ENCODE measurements at regions not wholly inside any gene's neighbourhood (a gene's known extent, or its start where the extent isn't known, plus 50 kb on each side); places are given as distances from the start of the nearest gene placed in this dataset.

DNA sequence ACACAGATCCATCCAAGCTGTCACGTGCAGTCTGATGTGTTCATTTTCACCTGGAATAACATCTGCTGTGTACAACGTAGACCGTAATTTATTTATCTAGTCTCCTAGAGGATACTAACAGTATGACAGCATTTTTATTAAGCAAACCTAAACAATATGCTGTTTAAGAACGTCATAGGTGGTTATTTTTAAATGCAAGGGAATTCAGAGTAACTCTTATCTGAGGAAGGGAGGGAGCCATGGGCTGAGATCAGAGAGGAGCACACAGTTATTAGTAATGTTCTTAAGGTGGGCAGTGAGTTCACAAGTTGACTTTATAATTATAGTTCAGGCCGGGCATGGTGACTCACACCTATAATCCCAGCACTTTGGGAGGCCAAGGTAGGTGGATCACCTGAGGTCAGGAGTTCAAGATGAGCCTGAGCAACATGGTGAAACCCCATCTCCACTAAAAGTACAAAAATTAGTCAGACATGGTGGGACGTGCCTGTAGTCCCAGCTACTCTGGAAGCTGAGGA is 193.6 kb downstream of the UACA start:
- Mint-ChIP-seq H3K4me3 (no peak overlapping the region), H3K9me3 (peaks cover 8 to 11% of the 10 kb centered on the region in 2 experiments), H3K27me3 (ENCODE audit: low read depth) (peaks cover 8% of the 10 kb centered on the region), H3K36me3 (ENCODE audit: insufficient read depth in 1 of 3, low read depth in 3 of 3) (peaks cover 0 to 8% (median 7%) of the 10 kb centered on the region in 3 experiments; a peak in 5 of 7 replicates), H3K27ac (no peak overlapping the region), H3K4me1 (peaks cover 6 to 7% of the 10 kb centered on the region in 2 experiments)
- no peak overlapping the region for H3K18ac ChIP-seq (ENCODE audit: insufficient read length, low read depth, low read length)
- H3K9ac ChIP-seq (ENCODE audit: extremely low read depth, insufficient read length, low read length): no peak overlapping the region
- no peaks in the 10 kb centered on the region for H3K4me1 ChIP-seq (ENCODE audit: insufficient read depth, low read length)
- no CpG with 5 or more reads among the region's 6 CpGs for WGBS (ENCODE audit: extremely low coverage, insufficient read length, low lambda C conversion rate)
- H4K5ac ChIP-seq (ENCODE audit: insufficient read length, low read depth, low read length): no peak overlapping the region
- no peaks in the 10 kb centered on the region for H3K9me3 ChIP-seq (ENCODE audit: control insufficient read depth, low read depth, low read length)
- H3T11ph ChIP-seq (ENCODE audit: low read length): no peak overlapping the region
- no peaks in the 10 kb centered on the region for H3K27me3 ChIP-seq (ENCODE audit: insufficient read depth, low read length)
- no peak overlapping the region for H3K4me2 ChIP-seq (ENCODE audit: insufficient read depth, insufficient read length, low read length)
- no peak overlapping the region for H3K14ac ChIP-seq (ENCODE audit: insufficient read depth, low read length)
- no peaks in the 10 kb centered on the region for H3K79me1 ChIP-seq (ENCODE audit: insufficient read depth, low read depth, low read length, poor library complexity, severe bottlenecking)
- no peak overlapping the region for H2AK5ac ChIP-seq (ENCODE audit: insufficient read length, low read length)
- H2BK20ac ChIP-seq (ENCODE audit: low read depth, low read length, poor library complexity, severe bottlenecking): no peak overlapping the region
- H2BK120ac ChIP-seq (ENCODE audit: low read depth, low read length, poor library complexity, severe bottlenecking): no peak overlapping the region
- no peak for DNase-seq
- H3K56ac ChIP-seq (ENCODE audit: insufficient read length, low read depth, low read length): no peak overlapping the region
- no peaks in the 10 kb centered on the region for H4K20me1 ChIP-seq (ENCODE audit: control insufficient read depth, insufficient read depth, insufficient read length)
- no peak overlapping the region for H2AFZ ChIP-seq (ENCODE audit: low read length)
- H2BK12ac ChIP-seq (ENCODE audit: insufficient read length, low read depth, low read length): no peak overlapping the region
- no peaks in the 10 kb centered on the region for H3K79me2 ChIP-seq (ENCODE audit: insufficient read depth, low read length)
- no peak overlapping the region for H2BK15ac ChIP-seq (ENCODE audit: low read depth, low read length)
- H3K23me2 ChIP-seq (ENCODE audit: insufficient read length, low read depth, low read length, poor library complexity, severe bottlenecking): no peaks in the 10 kb centered on the region
- no peak overlapping the region for H4K8ac ChIP-seq (replicated peaks; ENCODE audit: insufficient read length, low read depth, low read length)
- H3K4ac ChIP-seq (ENCODE audit: low read depth, low read length): no peak overlapping the region
- H4K91ac ChIP-seq (ENCODE audit: insufficient read length, low read depth, low read length): no peak overlapping the region
- no peak overlapping the region for H2BK5ac ChIP-seq (ENCODE audit: insufficient read length, low read length)
- no peak overlapping the region for H3K27ac ChIP-seq (ENCODE audit: insufficient read length, low read depth, low read length)
- no peak overlapping the region for H3K23ac ChIP-seq (ENCODE audit: insufficient read length, low read depth, low read length)
- TF ChIP-seq, protein P1, sequence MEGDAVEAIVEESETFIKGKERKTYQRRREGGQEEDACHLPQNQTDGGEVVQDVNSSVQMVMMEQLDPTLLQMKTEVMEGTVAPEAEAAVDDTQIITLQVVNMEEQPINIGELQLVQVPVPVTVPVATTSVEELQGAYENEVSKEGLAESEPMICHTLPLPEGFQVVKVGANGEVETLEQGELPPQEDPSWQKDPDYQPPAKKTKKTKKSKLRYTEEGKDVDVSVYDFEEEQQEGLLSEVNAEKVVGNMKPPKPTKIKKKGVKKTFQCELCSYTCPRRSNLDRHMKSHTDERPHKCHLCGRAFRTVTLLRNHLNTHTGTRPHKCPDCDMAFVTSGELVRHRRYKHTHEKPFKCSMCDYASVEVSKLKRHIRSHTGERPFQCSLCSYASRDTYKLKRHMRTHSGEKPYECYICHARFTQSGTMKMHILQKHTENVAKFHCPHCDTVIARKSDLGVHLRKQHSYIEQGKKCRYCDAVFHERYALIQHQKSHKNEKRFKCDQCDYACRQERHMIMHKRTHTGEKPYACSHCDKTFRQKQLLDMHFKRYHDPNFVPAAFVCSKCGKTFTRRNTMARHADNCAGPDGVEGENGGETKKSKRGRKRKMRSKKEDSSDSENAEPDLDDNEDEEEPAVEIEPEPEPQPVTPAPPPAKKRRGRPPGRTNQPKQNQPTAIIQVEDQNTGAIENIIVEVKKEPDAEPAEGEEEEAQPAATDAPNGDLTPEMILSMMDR (conservative IDR thresholded peaks at IDR 0.05): no peak
